Colon (tissue), 2 donors: ENCODE measurements at regions not wholly inside any gene's neighbourhood (a gene's known extent, or its start where the extent isn't known, plus 50 kb on each side); places are given as distances from the start of the nearest gene placed in this dataset.

Experiments
- FAIRE-seq: peaks from 2 replicates; lab custom pipeline; 2012; peaks lifted over from hg19 to GRCh38; lab: Jason Lieb, UNC
- donor health status: control.
- donor health status: control.

GRCh38 chr6:11925805-11926204 is 86.3 kb upstream of the HIVEP1 start:
- FAIRE-seq: no peak

GRCh38 chr6:11923621-11924020 is 88.5 kb upstream of the HIVEP1 start:
- no peak for FAIRE-seq

GRCh38 chr6:11922901-11923300 is 89.2 kb upstream of the HIVEP1 start:
- no peak for FAIRE-seq

GRCh38 chr6:11921751-11922150 is 90.4 kb upstream of the HIVEP1 start:
- FAIRE-seq: no peak

GRCh38 chr6:11921017-11921438 is 91.1 kb upstream of the HIVEP1 start:
- FAIRE-seq: no peak

GRCh38 chr6:11920566-11920965 is 91.5 kb upstream of the HIVEP1 start:
- FAIRE-seq: no peak

GRCh38 chr6:11919771-11920440 is 92.2 kb upstream of the HIVEP1 start:
- FAIRE-seq: no peak

- FAIRE-seq: no peak
Observed at GRCh38 chr6:11918739-11919605, 93.1 kb upstream of the HIVEP1 start.

GRCh38 chr6:11917951-11918738 is 94.0 kb upstream of the HIVEP1 start:
- no peak for FAIRE-seq

- no peak for FAIRE-seq
Observed at GRCh38 chr6:11912420-11912819, 99.7 kb upstream of the HIVEP1 start.

GRCh38 chr6:11911538-11911937 is 100.6 kb upstream of the HIVEP1 start:
- no peak for FAIRE-seq

- FAIRE-seq: no peak
Observed at GRCh38 chr6:11909696-11910132, 102.4 kb upstream of the HIVEP1 start.

- FAIRE-seq: no peak
Observed at GRCh38 chr6:11908436-11909105, 103.5 kb upstream of the HIVEP1 start.

GRCh38 chr6:11903645-11904044 is 108.5 kb upstream of the HIVEP1 start:
- FAIRE-seq: no peak

GRCh38 chr6:11902527-11902926 is 109.6 kb upstream of the HIVEP1 start:
- FAIRE-seq: no peak

GRCh38 chr6:11900662-11901598 is 111.2 kb upstream of the HIVEP1 start:
- no peak for FAIRE-seq

GRCh38 chr6:11899645-11900044 is 112.5 kb upstream of the HIVEP1 start:
- no peak for FAIRE-seq

GRCh38 chr6:11894212-11894611 is 115.6 kb upstream of the ADTRP start:
- no peak for FAIRE-seq

- no peak for FAIRE-seq
Observed at GRCh38 chr6:11891547-11891946, 112.9 kb upstream of the ADTRP start.

GRCh38 chr6:11890849-11891248 is 112.2 kb upstream of the ADTRP start:
- FAIRE-seq: no peak

GRCh38 chr6:11890209-11890608 is 111.6 kb upstream of the ADTRP start:
- no peak for FAIRE-seq
